ENCODE measurements at regions not wholly inside any gene's neighbourhood (a gene's known extent, or its start where the extent isn't known, plus 50 kb on each side); places are given as distances from the start of the nearest gene placed in this dataset.

GRCh38 chr6:151753581-151753980 is 53.9 kb upstream of the ESR1 start:
- 63 to 70% methylated on average over 4 of the region's 4 CpGs for WGBS, 2 donors

DNA sequence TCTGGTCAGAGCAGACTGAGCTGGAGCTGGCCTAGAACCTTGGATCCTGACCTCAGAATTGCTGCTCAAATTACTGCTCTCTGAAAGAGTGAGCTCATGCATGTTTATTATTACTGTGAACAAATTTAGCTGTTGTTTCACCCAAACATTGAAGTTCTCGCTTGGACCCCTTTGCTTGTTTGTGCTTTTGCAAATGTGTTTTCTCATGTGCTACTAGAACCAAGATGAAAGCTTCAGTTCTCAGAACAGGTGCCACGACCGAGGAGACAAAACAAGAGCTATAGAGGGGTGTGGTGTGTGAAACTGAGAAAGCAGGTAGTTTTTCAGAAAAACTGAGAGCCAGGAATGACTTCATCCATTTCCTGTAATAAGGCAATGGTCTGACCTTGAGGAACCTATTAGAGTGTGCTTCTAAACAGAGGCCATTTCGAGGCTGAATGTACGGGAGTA is 50.0 kb upstream of the ESR1 start:
- Histone ChIP-seq H3K9me3 (no peaks in the 10 kb centered on the region), H3K27me3 (no peaks in the 10 kb centered on the region), H3K27ac (no peak overlapping the region), H3K4me3 (no peak overlapping the region), H3K36me3 (no peaks in the 10 kb centered on the region), H3K4me1 (peaks cover 0 to 7% (median 0%) of the 10 kb centered on the region in 3 donors)
- intact Hi-C loops (cut with DNase I), result no loop called here
- no peak for TF ChIP-seq POLR2A (IDR thresholded peaks at IDR 0.05)
- TF ChIP-seq, protein P1, sequence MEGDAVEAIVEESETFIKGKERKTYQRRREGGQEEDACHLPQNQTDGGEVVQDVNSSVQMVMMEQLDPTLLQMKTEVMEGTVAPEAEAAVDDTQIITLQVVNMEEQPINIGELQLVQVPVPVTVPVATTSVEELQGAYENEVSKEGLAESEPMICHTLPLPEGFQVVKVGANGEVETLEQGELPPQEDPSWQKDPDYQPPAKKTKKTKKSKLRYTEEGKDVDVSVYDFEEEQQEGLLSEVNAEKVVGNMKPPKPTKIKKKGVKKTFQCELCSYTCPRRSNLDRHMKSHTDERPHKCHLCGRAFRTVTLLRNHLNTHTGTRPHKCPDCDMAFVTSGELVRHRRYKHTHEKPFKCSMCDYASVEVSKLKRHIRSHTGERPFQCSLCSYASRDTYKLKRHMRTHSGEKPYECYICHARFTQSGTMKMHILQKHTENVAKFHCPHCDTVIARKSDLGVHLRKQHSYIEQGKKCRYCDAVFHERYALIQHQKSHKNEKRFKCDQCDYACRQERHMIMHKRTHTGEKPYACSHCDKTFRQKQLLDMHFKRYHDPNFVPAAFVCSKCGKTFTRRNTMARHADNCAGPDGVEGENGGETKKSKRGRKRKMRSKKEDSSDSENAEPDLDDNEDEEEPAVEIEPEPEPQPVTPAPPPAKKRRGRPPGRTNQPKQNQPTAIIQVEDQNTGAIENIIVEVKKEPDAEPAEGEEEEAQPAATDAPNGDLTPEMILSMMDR (IDR thresholded peaks at IDR 0.05), result no peak
- DNase-seq, result no peak
- WGBS, 2 donors, result 63 to 71% methylated on average over 5 of the region's 5 CpGs

More at GRCh38 chr6:151753581-151753980, 53.9 kb upstream of the ESR1 start:
- no peak overlapping the region for H3K27ac ChIP-seq
- no peak for DNase-seq
- intact Hi-C loops (cut with DNase I), result no loop called here
- H3K27me3 ChIP-seq, result no peaks in the 10 kb centered on the region
- H3K4me3 ChIP-seq, result no peak overlapping the region
- no peak for TF ChIP-seq POLR2A (IDR thresholded peaks at IDR 0.05)
- TF ChIP-seq, protein P1 (IDR thresholded peaks at IDR 0.05), result no peak
- H3K36me3 ChIP-seq, result no peaks in the 10 kb centered on the region
- peaks cover 0 to 7% (median 0%) of the 10 kb centered on the region in 3 donors for H3K4me1 ChIP-seq
- no peaks in the 10 kb centered on the region for H3K9me3 ChIP-seq
